Astrocyte (in vitro differentiated cells and primary cell): ENCODE measurements at regions not wholly inside any gene's neighbourhood (a gene's known extent, or its start where the extent isn't known, plus 50 kb on each side); places are given as distances from the start of the nearest gene placed in this dataset.

Experiments
- DNase-seq: peaks from one replicate; pipeline ENCODE4 v3.0.0-alpha.2; 2010; ENCODE audit warnings: low read depth
- FAIRE-seq: peaks from 2 replicates; lab custom pipeline; 2011; peaks lifted over from hg19 to GRCh38; lab: Jason Lieb, UNC
- H2AFZ ChIP-seq: 2 replicates; pipeline ENCODE4 v1.6.0; 2012; ENCODE audit warnings: low read depth, low read length, inconsistent platforms
- H3K27ac ChIP-seq: 2 replicates; pipeline ENCODE4 v1.5.1; 2011; ENCODE audit warnings: low read depth, low read length, inconsistent platforms
- H3K27me3 ChIP-seq: 2 replicates; pipeline ENCODE4 v1.6.0; 2011; ENCODE audit warnings: low read length, inconsistent platforms; ENCODE audit not compliant: insufficient read depth
- H3K36me3 ChIP-seq: 2 replicates; pipeline ENCODE4 v1.5.1; 2011; ENCODE audit warnings: low read length, inconsistent platforms; ENCODE audit not compliant: insufficient read depth
- H3K4me1 ChIP-seq: 2 replicates; pipeline ENCODE4 v1.5.1; 2011; ENCODE audit warnings: low read length, inconsistent platforms; ENCODE audit not compliant: insufficient read depth
- H3K4me2 ChIP-seq: 2 replicates; pipeline ENCODE4 v1.6.0; 2012; ENCODE audit warnings: low read length, inconsistent platforms
- H3K4me3 ChIP-seq: 2 replicates; pipeline ENCODE4 v1.5.1; 2011; ENCODE audit warnings: low read depth, mild to moderate bottlenecking, low read length, inconsistent platforms; ENCODE audit not compliant: insufficient read depth
- H3K79me2 ChIP-seq: 2 replicates; pipeline ENCODE4 v1.6.0; 2012; ENCODE audit warnings: mild to moderate bottlenecking, low read length, inconsistent platforms; ENCODE audit not compliant: insufficient read depth
- H3K9ac ChIP-seq: 2 replicates; pipeline ENCODE4 v1.6.0; 2012; ENCODE audit warnings: mild to moderate bottlenecking, low read length, inconsistent platforms
- H3K9me3 ChIP-seq: 2 replicates; pipeline ENCODE4 v1.5.1; 2012; ENCODE audit warnings: low read depth, mild to moderate bottlenecking, low read length, inconsistent platforms; ENCODE audit not compliant: insufficient read depth
- H4K20me1 ChIP-seq: 2 replicates; pipeline ENCODE4 v1.6.0; 2012; ENCODE audit warnings: low read length, inconsistent platforms; ENCODE audit not compliant: insufficient read depth
- H3K27ac Mint-ChIP-seq: one replicate; pipeline ENCODE4 v1.8.0; 2021; ENCODE audit warnings: mild to moderate bottlenecking, mixed read lengths; ENCODE audit not compliant: unreplicated experiment
- H3K27me3 Mint-ChIP-seq: one replicate; pipeline ENCODE4 v1.8.0; 2021; ENCODE audit warnings: low read depth, mixed read lengths; ENCODE audit not compliant: unreplicated experiment
- H3K36me3 Mint-ChIP-seq: one replicate; pipeline ENCODE4 v1.8.0; 2021; ENCODE audit warnings: low read depth, mixed read lengths; ENCODE audit not compliant: unreplicated experiment
- H3K4me1 Mint-ChIP-seq: one replicate; pipeline ENCODE4 v1.8.0; 2021; ENCODE audit warnings: low read depth, mixed read lengths; ENCODE audit not compliant: unreplicated experiment
- H3K4me3 Mint-ChIP-seq: one replicate; pipeline ENCODE4 v1.8.0; 2021; ENCODE audit warnings: mild to moderate bottlenecking, moderate library complexity, mixed read lengths; ENCODE audit not compliant: unreplicated experiment
- H3K9me3 Mint-ChIP-seq: one replicate; pipeline ENCODE4 v1.8.0; 2021; ENCODE audit warnings: mild to moderate bottlenecking, mixed read lengths; ENCODE audit not compliant: unreplicated experiment
- CTCF ChIP-seq: IDR thresholded peaks from 2 replicates; pipeline ENCODE4 v1.5.1; 2011; ENCODE audit warnings: low read depth, mild to moderate bottlenecking, inconsistent platforms, low read length, moderate library complexity; ENCODE audit not compliant: insufficient read depth
- EZH2 ChIP-seq: IDR thresholded peaks from 2 replicates; pipeline ENCODE4 v1.6.1; 2012; ENCODE audit warnings: mild to moderate bottlenecking, low read length, inconsistent platforms; ENCODE audit not compliant: insufficient read depth

- no peak for FAIRE-seq
- Histone ChIP-seq H3K4me2 (peak overlapping the region; percentile 78), H3K9me3 (no peaks in the 10 kb centered on the region), H3K27me3 (no peaks in the 10 kb centered on the region), H3K4me1 (peaks cover 7% of the 10 kb centered on the region), H4K20me1 (no peaks in the 10 kb centered on the region), H2AFZ (peak overlapping the region; percentile 43), H3K4me3 (peak overlapping the region; percentile 52), H3K36me3 (no peaks in the 10 kb centered on the region), H3K27ac (peak overlapping the region; percentile 18), H3K79me2 (no peaks in the 10 kb centered on the region), H3K9ac (peak overlapping the region; percentile 58)
- Mint-ChIP-seq H3K4me1 (peaks cover 7% of the 10 kb centered on the region), H3K4me3 (peak overlapping the region; percentile 83), H3K27me3 (no peaks in the 10 kb centered on the region), H3K9me3 (peaks cover 1% of the 10 kb centered on the region), H3K36me3 (no peaks in the 10 kb centered on the region), H3K27ac (peak overlapping the region; percentile 70)
- TF ChIP-seq CTCF (no peak), EZH2 (no peak)
- DNase-seq, result peak; percentile 82
These were observed 60.0 kb upstream of the BTN3A2 start for GRCh38 chr6:26304797-26305640.

- no peaks in the 10 kb centered on the region for H3K36me3 ChIP-seq
- H3K4me2 ChIP-seq, result peak overlapping the region; percentile 78
- no peaks in the 10 kb centered on the region for H3K79me2 ChIP-seq
- FAIRE-seq (no peak), DNase-seq (no peak)
- Mint-ChIP-seq H3K27me3 (no peaks in the 10 kb centered on the region), H3K27ac (peak overlapping the region; percentile 49), H3K36me3 (no peaks in the 10 kb centered on the region), H3K4me3 (peak overlapping the region; percentile 83), H3K4me1 (peaks cover 11% of the 10 kb centered on the region), H3K9me3 (peaks cover 1% of the 10 kb centered on the region)
- H2AFZ ChIP-seq, result no peak overlapping the region
- H3K9ac ChIP-seq, result no peak overlapping the region
- no peak overlapping the region for H3K4me3 ChIP-seq
- H3K9me3 ChIP-seq, result no peaks in the 10 kb centered on the region
- H3K4me1 ChIP-seq, result peaks cover 12% of the 10 kb centered on the region
- H4K20me1 ChIP-seq, result no peaks in the 10 kb centered on the region
- peak overlapping the region; percentile 18 for H3K27ac ChIP-seq
- TF ChIP-seq CTCF (no peak), EZH2 (no peak)
- H3K27me3 ChIP-seq, result no peaks in the 10 kb centered on the region
These were observed 59.4 kb upstream of the BTN3A2 start for GRCh38 chr6:26305641-26305969.

GRCh38 chr6:26306232-26306631 is 58.8 kb upstream of the BTN3A2 start:
- no peak overlapping the region for H3K9ac ChIP-seq
- peaks cover under 1% of the 10 kb centered on the region for H4K20me1 ChIP-seq
- H3K4me1 ChIP-seq, result peaks cover 13% of the 10 kb centered on the region
- FAIRE-seq, result no peak
- no peak overlapping the region for H3K4me2 ChIP-seq
- H3K36me3 ChIP-seq, result no peaks in the 10 kb centered on the region
- H3K9me3 ChIP-seq, result no peaks in the 10 kb centered on the region
- H3K27me3 Mint-ChIP-seq, result no peaks in the 10 kb centered on the region
- H3K4me3 ChIP-seq, result no peak overlapping the region
- no peak overlapping the region for H3K27ac Mint-ChIP-seq
- H3K79me2 ChIP-seq, result no peaks in the 10 kb centered on the region
- no peaks in the 10 kb centered on the region for H3K27me3 ChIP-seq
- DNase-seq, result no peak
- no peak overlapping the region for H2AFZ ChIP-seq
- TF ChIP-seq CTCF (no peak), EZH2 (no peak)
- no peaks in the 10 kb centered on the region for H3K36me3 Mint-ChIP-seq
- H3K4me3 Mint-ChIP-seq, result no peak overlapping the region
- H3K9me3 Mint-ChIP-seq, result peaks cover 1% of the 10 kb centered on the region
- H3K27ac ChIP-seq, result no peak overlapping the region
- H3K4me1 Mint-ChIP-seq, result peaks cover 15% of the 10 kb centered on the region
